ENCODE measurements at regions not wholly inside any gene's neighbourhood (a gene's known extent, or its start where the extent isn't known, plus 50 kb on each side); places are given as distances from the start of the nearest gene placed in this dataset.
"Not testable (repeated sequence)": the region's sequence is repeated elsewhere in the genome, so short reads cannot be mapped to it uniquely, and the experiment has no call there.

- no peak for ATAC-seq
These were observed 131.6 kb upstream of the SAMSN1 start for GRCh38 chr21:14677639-14678179.

- no peak for ATAC-seq
These were observed 130.9 kb upstream of the SAMSN1 start for GRCh38 chr21:14677013-14677412.

- peak; percentile 58 to 67 for ATAC-seq
These were observed 129.8 kb upstream of the SAMSN1 start for GRCh38 chr21:14675774-14676530.

GRCh38 chr21:14673649-14674048, 127.5 kb upstream of the SAMSN1 start:
- no peak for ATAC-seq

- no peak for ATAC-seq
These were observed 126.4 kb upstream of the SAMSN1 start for GRCh38 chr21:14672466-14672865.

- no peak for ATAC-seq
These were observed 124.3 kb upstream of the SAMSN1 start for GRCh38 chr21:14670409-14670808.

GRCh38 chr21:14669092-14669491, 123.0 kb upstream of the SAMSN1 start:
- not testable (repeated sequence) for ATAC-seq

GRCh38 chr21:14657241-14658008, 111.3 kb upstream of the SAMSN1 start:
- ATAC-seq, result no peak

- no peak for ATAC-seq
These were observed 100.8 kb upstream of the SAMSN1 start for GRCh38 chr21:14646893-14647292.

GRCh38 chr21:14645702-14646101, 99.6 kb upstream of the SAMSN1 start:
- no peak for ATAC-seq

- no peak for ATAC-seq
These were observed 86.2 kb upstream of the SAMSN1 start for GRCh38 chr21:14632359-14632758.

- peak; percentile 90 to 92 for ATAC-seq
These were observed 84.5 kb upstream of the SAMSN1 start for GRCh38 chr21:14630556-14631069.

GRCh38 chr21:14629461-14629860, 83.3 kb upstream of the SAMSN1 start:
- no peak for ATAC-seq

GRCh38 chr21:14623079-14623478, 77.0 kb upstream of the SAMSN1 start:
- not testable (repeated sequence) for ATAC-seq

- peak; percentile 64 to 84 for ATAC-seq
These were observed 74.0 kb upstream of the SAMSN1 start for GRCh38 chr21:14620152-14620551.

GRCh38 chr21:14617871-14618270, 71.8 kb upstream of the SAMSN1 start:
- ATAC-seq, result no peak

- ATAC-seq, result no peak
These were observed 70.9 kb upstream of the SAMSN1 start for GRCh38 chr21:14617040-14617393.

GRCh38 chr21:14616380-14617039, 70.4 kb upstream of the SAMSN1 start:
- peak; percentile 29 to 45 for ATAC-seq

- ATAC-seq, result no peak
These were observed 69.4 kb upstream of the SAMSN1 start for GRCh38 chr21:14615359-14615974.

GRCh38 chr21:14614287-14614686, 68.2 kb upstream of the SAMSN1 start:
- ATAC-seq, result no peak

- no peak for ATAC-seq
These were observed 67.5 kb upstream of the SAMSN1 start for GRCh38 chr21:14613486-14614224.

GRCh38 chr21:14610119-14610518, 64.0 kb upstream of the SAMSN1 start:
- not testable (repeated sequence) for ATAC-seq
